NCI-H2107 treated with DMSO at 0.1 percent for 48 hours (cell line): ENCODE measurements at regions not wholly inside any gene's neighbourhood (a gene's known extent, or its start where the extent isn't known, plus 50 kb on each side); places are given as distances from the start of the nearest gene placed in this dataset.

Experiments
- DNase-seq: peaks from one replicate; lab custom pipeline; 2025; ENCODE audit not compliant: unreplicated experiment; lab: John Stamatoyannopoulos, UW

DNA sequence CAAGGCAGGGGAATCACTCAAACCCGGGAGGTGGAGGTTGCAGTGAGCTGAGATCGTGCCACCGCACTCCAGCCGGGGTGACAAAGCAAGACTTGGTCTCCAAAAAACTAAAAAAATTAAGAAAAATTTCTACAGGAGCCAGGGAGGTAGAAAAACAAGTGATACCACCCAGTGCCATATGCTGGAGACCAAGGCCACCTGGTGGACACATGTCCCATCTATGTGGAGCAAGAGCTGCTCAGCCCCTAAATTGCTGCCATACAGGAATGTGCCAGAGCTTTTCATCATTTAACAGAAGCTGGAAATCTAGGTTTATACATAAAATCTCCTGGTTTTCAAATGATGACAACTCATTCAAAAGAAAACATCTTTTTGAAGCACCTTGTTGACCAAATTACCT lies 61.4 kb upstream of the ELK3 start:
- no peak for DNase-seq

DNA sequence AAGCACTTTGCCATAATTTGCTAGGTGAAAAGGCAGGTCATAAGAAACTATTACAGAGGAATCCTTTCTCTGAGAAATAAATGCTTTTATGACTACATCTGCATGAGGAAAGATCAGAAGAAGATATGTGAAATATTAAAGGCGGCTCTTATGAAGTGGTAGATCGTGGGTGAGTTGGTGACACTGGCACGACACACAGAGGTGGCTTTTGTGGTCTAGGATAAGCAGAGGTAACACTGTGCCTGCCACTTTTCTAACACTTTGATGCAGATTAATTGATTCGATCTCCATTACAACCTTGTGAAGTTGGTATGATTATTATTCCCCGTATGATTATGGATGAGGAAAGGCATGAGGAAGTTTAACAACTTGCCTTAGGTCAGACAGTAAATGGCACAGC lies 60.0 kb upstream of the ELK3 start:
- DNase-seq = no peak

- no peak for DNase-seq
These were observed 58.0 kb upstream of the ELK3 start for GRCh38 chr12:96136161-96136560.

GRCh38 chr12:96136725-96137378 lies 57.3 kb upstream of the ELK3 start:
- DNase-seq = no peak

DNA sequence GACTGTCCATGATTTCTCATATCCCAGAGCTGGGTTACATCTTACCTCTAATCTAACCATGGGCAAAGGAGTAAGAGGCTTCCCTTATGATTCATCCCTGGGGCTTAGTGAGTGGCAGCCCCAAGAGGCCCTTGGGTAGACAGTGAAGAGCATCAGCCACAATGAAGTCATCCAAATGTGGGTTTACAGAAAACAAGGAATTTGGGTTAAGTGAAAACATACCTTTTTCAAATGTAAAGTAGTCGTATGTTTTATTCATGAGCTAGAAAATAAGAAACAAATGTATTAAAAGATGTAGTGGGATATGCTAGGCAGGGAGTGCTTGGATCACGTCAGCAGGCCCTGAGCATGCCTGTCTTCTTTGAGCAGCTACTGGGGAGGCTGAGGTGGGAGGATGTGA lies 54.0 kb upstream of the ELK3 start:
- DNase-seq = no peak

GRCh38 chr12:96141216-96141912 lies 52.8 kb upstream of the ELK3 start:
- DNase-seq = no peak

DNA sequence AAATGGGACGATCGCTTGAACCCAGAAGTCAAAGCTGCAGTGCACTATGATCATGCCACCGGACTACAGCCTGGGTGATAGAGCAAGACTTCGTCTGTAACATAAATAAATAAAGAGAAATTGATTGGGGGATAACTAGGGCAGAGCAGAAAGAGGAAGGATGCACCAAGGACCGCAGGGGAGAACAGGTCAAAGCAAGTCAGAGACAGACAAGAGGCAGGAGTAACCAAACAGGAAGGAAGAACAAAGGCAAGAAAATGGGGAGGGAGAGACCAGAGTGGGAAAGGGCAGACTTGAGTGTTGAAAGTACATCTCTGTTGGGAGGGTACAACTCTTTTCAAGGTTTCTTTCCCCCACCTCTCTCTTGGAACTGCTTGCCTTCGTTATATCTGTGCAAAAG lies 50.8 kb upstream of the ELK3 start:
- DNase-seq = no peak

DNA sequence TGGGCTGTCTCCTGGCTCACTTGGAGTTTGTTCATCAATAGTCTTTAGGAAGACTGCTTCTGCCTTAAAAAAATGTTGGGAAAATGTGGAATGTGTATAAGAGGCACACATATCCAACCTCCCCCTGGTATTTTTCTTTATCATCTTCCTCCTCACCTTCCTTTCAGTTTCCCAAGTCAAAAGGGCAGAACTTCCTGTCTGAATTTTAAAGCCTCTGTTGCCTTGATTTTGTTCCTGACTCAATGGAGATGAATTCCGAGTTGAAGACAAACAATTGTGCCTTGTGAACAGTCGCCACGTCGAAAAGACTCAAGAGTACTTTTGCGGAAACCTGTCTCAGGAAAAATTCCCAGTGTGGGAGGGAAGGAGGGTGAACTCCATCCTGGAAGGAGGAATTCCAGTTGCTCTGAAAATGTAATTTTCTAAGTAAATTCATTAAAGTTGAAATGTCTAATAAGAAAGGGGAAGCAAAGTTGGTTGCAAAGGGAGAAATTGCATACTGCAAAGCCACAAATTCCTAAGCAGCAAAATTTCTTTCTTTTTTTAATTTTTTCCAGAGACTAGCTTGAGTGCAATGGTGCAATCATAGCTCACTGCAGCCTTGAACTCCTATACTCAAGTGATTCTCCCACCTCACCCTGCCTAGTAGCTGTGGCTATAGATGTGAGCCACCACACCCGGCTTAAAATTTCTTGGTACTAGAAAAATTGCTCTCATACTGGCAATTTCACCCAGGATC lies 50.2 kb upstream of the ELK3 start:
- DNase-seq = no peak
